ENCODE measurements at regions not wholly inside any gene's neighbourhood (a gene's known extent, or its start where the extent isn't known, plus 50 kb on each side); places are given as distances from the start of the nearest gene placed in this dataset.

- Histone ChIP-seq H3K9me3 (no peaks in the 10 kb centered on the region), H3K36me3 (no peaks in the 10 kb centered on the region), H3K27me3 (no peaks in the 10 kb centered on the region), H3K27ac (no peak overlapping the region), H3K4me3 (no peak overlapping the region), H3K4me1 (peaks cover 0 to 15% (median 3%) of the 10 kb centered on the region in 4 donors)
- TF ChIP-seq CTCF (IDR thresholded peaks at IDR 0.05) (no peak), POLR2A (IDR thresholded peaks at IDR 0.05) (no peak)
- ATAC-seq: no peak
- DNase-seq: no peak
- intact Hi-C loops (cut with DNase I): no loop called here
- WGBS (ENCODE audit: insufficient coverage, low coverage, low lambda C conversion rate, missing lambda C conversion rate): 67% methylated on average over 1 of the region's 1 CpG
These were observed 481.4 kb downstream of the IPMK start for GRCh38 chr10:57786331-57786730.

- no peak overlapping the region for H3K4me3 ChIP-seq
- 75% methylated on average over 2 of the region's 2 CpGs for WGBS (ENCODE audit: insufficient coverage, low coverage, low lambda C conversion rate, missing lambda C conversion rate)
- TF ChIP-seq POLR2A (IDR thresholded peaks at IDR 0.05) (no peak), CTCF (IDR thresholded peaks at IDR 0.05) (no peak)
- no peak for DNase-seq
- no peaks in the 10 kb centered on the region for H3K27me3 ChIP-seq
- peaks cover 0 to 9% (median 0%) of the 10 kb centered on the region in 4 donors for H3K4me1 ChIP-seq
- H3K9me3 ChIP-seq: no peaks in the 10 kb centered on the region
- intact Hi-C loops (cut with DNase I): no loop called here
- no peak overlapping the region for H3K27ac ChIP-seq
- ATAC-seq: no peak
- H3K36me3 ChIP-seq: no peaks in the 10 kb centered on the region
These were observed 482.1 kb downstream of the IPMK start for GRCh38 chr10:57785546-57785945.

- intact Hi-C loops (cut with DNase I): no loop called here
- Histone ChIP-seq H3K27me3 (no peaks in the 10 kb centered on the region), H3K4me3 (no peak overlapping the region), H3K36me3 (no peaks in the 10 kb centered on the region), H3K27ac (no peak overlapping the region), H3K9me3 (no peaks in the 10 kb centered on the region), H3K4me1 (peaks cover 0 to 4% (median 0%) of the 10 kb centered on the region in 4 donors)
- TF ChIP-seq CTCF (IDR thresholded peaks at IDR 0.05) (no peak), POLR2A (IDR thresholded peaks at IDR 0.05) (no peak)
- 37% methylated on average over 3 of the region's 3 CpGs for WGBS (ENCODE audit: insufficient coverage, low coverage, low lambda C conversion rate, missing lambda C conversion rate)
- no peak for DNase-seq
- peak in 3 of 4 donors; percentile 70 to 82 (median 74) for ATAC-seq
These were observed 482.6 kb downstream of the IPMK start for GRCh38 chr10:57785068-57785467.

- peak; percentile 79 to 96 (median 94) for ATAC-seq
These were observed 490.8 kb downstream of the IPMK start for GRCh38 chr10:57776688-57777432.

More at GRCh38 chr10:57776688-57777432, 490.8 kb downstream of the IPMK start:
- no peak overlapping the region for H3K4me3 ChIP-seq
- H3K4me1 ChIP-seq: peaks cover 0 to 9% (median 2%) of the 10 kb centered on the region in 4 donors
- no peaks in the 10 kb centered on the region for H3K36me3 ChIP-seq
- WGBS (ENCODE audit: insufficient coverage, low coverage, low lambda C conversion rate, missing lambda C conversion rate): 32% methylated on average over 4 of the region's 5 CpGs
- H3K27ac ChIP-seq: peak overlapping the region in 2 of 3 donors; percentile 25 to 65
- H3K9me3 ChIP-seq: no peaks in the 10 kb centered on the region
- H3K27me3 ChIP-seq: no peaks in the 10 kb centered on the region
- intact Hi-C loops (cut with DNase I): no loop called here
- peak in 1 of 3 donors; percentile 57 for DNase-seq
- TF ChIP-seq CTCF (IDR thresholded peaks at IDR 0.05) (no peak), POLR2A (IDR thresholded peaks at IDR 0.05) (no peak)
